Activated naive CD8-positive, alpha-beta T cell treated with anti-CD3 and anti-CD28 coated beads, Interleukin-2, amount 10 ng/mL, durations not matched to agents 7 days and 5 days (primary cell): ENCODE measurements at regions not wholly inside any gene's neighbourhood (a gene's known extent, or its start where the extent isn't known, plus 50 kb on each side); places are given as distances from the start of the nearest gene placed in this dataset.

Experiments
- ATAC-seq: fragments of 150-1000 bp; cut with Tn5 transposase; one replicate; pipeline ENCODE4 v1.10.0; 2021; ENCODE audit warnings: low read depth, moderate library complexity
- POLR2A ChIA-PET: fragments of 350-600 bp; sonication (Branson Sonifier 250); formaldehyde crosslinking; loops from one replicate; lab custom pipeline; 2021; ENCODE audit warnings: antibody characterized with exemption; lab: Charles Lee
- DNase-seq: peaks from one replicate; pipeline ENCODE4 v3.0.0; 2021
- H3K27ac Mint-ChIP-seq: one replicate; pipeline ENCODE4 v1.8.0; 2022; ENCODE audit warnings: mild to moderate bottlenecking, mixed read lengths
- H3K27me3 Mint-ChIP-seq: one replicate; pipeline ENCODE4 v1.8.0; 2022; ENCODE audit warnings: mild to moderate bottlenecking, moderate library complexity, mixed read lengths
- H3K36me3 Mint-ChIP-seq: one replicate; pipeline ENCODE4 v1.8.0; 2021; ENCODE audit warnings: mild to moderate bottlenecking, mixed read lengths
- H3K4me1 Mint-ChIP-seq: one replicate; pipeline ENCODE4 v1.8.0; 2021; ENCODE audit warnings: mixed read lengths
- H3K4me3 Mint-ChIP-seq: one replicate; pipeline ENCODE4 v1.8.0; 2022; ENCODE audit warnings: mild to moderate bottlenecking, moderate library complexity, mixed read lengths
- H3K9me3 Mint-ChIP-seq: one replicate; pipeline ENCODE4 v1.8.0; 2021; ENCODE audit warnings: mixed read lengths

DNA sequence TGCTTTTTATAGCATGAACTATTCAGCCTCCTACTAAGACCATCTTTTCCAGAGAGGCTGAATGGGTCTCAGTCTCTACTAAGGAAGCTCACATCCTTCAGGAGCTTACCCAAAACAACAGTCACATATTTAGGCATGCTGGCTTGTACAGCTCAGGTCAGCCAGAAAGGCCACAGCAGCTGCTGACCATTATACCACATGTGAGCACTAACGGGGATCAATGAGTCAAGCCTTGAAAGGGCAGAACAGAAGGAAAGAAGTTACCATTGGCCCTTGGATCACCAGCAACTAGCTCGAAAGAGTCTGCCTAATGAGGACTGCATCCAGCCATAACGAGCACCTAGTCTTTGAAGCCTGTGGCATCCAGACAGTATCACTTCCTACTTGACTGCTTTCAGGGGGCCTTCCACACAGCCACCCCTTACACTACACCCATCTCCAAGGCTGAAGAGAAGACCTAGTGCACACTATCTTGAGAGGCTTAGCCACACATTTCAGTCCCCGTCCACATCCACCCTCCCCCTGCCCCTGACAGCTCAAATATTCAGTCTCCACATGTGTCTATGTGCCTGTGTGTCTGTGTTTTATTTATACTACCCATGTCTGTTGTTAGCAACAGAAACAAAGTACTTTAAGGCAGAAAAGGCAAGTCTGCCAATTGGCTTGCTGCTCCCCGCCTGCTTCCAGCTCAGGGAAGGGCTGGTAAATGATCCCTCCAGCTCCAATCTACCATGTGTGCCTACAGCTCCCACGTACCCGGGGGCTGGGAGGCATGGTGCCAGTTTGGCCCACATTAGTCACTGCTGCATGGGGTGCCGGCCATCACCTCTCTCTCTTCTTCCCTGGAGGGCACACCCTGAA, 95.5 kb downstream of the RPL27A start:
- POLR2A ChIA-PET: no interaction called here
- Mint-ChIP-seq H3K36me3 (no peaks in the 10 kb centered on the region), H3K27me3 (peaks cover 18% of the 10 kb centered on the region), H3K27ac (no peak overlapping the region), H3K9me3 (no peaks in the 10 kb centered on the region), H3K4me3 (no peak overlapping the region), H3K4me1 (peaks cover 3% of the 10 kb centered on the region)
- ATAC-seq (no peak), DNase-seq (no peak)

DNA sequence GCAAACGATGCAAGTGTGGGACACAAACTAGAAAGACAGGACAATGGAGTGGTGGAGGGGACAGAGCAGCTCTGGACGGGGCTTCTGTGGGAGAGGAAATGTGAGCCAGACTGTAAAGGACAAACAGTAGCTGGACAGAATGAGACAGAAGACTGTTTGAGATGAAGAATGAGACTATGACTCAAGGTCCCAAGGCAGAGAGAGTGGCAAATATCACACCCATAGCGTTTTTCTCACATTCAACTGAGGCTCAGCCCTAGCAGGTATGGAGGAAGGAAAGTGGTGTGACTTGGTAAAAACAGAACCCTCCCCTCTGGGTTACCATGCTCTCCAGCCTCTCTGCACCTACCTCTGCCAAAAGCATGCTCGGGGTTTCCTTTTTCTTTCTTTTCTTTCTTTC, 96.5 kb downstream of the RPL27A start:
- DNase-seq (no peak), ATAC-seq (no peak)
- Mint-ChIP-seq H3K27ac (no peak overlapping the region), H3K9me3 (no peaks in the 10 kb centered on the region), H3K4me3 (no peak overlapping the region), H3K36me3 (no peaks in the 10 kb centered on the region), H3K27me3 (peaks cover 18% of the 10 kb centered on the region), H3K4me1 (peaks cover 3% of the 10 kb centered on the region)
- POLR2A ChIA-PET: no interaction called here

GRCh38 chr11:8779732-8780131, 97.1 kb downstream of the RPL27A start:
- no peak overlapping the region for H3K4me3 Mint-ChIP-seq
- no peaks in the 10 kb centered on the region for H3K36me3 Mint-ChIP-seq
- H3K27ac Mint-ChIP-seq: no peak overlapping the region
- POLR2A ChIA-PET: no interaction called here
- DNase-seq: no peak
- H3K27me3 Mint-ChIP-seq: peaks cover 22% of the 10 kb centered on the region
- H3K4me1 Mint-ChIP-seq: no peaks in the 10 kb centered on the region
- H3K9me3 Mint-ChIP-seq: no peaks in the 10 kb centered on the region
- no peak for ATAC-seq

GRCh38 chr11:8784954-8785353, 102.4 kb downstream of the RPL27A start:
- H3K4me1 Mint-ChIP-seq: peaks cover 7% of the 10 kb centered on the region
- ATAC-seq: no peak
- no peak for DNase-seq
- H3K27ac Mint-ChIP-seq: no peak overlapping the region
- H3K27me3 Mint-ChIP-seq: peaks cover 25% of the 10 kb centered on the region
- POLR2A ChIA-PET: no interaction called here
- H3K9me3 Mint-ChIP-seq: no peaks in the 10 kb centered on the region
- H3K36me3 Mint-ChIP-seq: no peaks in the 10 kb centered on the region
- no peak overlapping the region for H3K4me3 Mint-ChIP-seq

GRCh38 chr11:8785457-8785856, 102.9 kb downstream of the RPL27A start:
- Mint-ChIP-seq H3K4me1 (peaks cover 9% of the 10 kb centered on the region), H3K27ac (no peak overlapping the region), H3K9me3 (no peaks in the 10 kb centered on the region), H3K36me3 (no peaks in the 10 kb centered on the region), H3K4me3 (no peak overlapping the region), H3K27me3 (peaks cover 22% of the 10 kb centered on the region)
- POLR2A ChIA-PET: no interaction called here
- ATAC-seq (no peak), DNase-seq (no peak)

DNA sequence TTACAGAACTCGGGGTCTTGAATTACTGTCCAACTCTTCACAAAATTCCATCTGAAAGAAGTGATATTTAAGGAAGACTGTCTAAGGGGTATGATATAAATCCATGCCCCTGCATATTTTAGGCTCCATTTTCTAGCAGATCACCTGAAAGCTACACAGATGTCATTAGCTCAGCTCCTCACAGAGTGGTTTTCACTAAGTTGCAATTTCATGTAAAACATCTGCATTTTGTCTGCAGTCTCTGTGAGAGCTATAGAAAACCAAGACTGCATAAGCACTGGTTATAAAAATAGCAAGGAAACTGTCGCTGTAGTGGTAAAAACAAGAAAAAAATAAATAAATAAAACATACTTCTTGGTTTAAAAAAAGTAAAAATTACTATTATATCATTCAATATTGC, 103.4 kb downstream of the RPL27A start:
- Mint-ChIP-seq H3K4me1 (peaks cover 9% of the 10 kb centered on the region), H3K4me3 (no peak overlapping the region), H3K27ac (no peak overlapping the region), H3K27me3 (peaks cover 17% of the 10 kb centered on the region), H3K36me3 (no peaks in the 10 kb centered on the region), H3K9me3 (no peaks in the 10 kb centered on the region)
- no peak for ATAC-seq
- POLR2A ChIA-PET: no interaction called here
- DNase-seq: no peak

- POLR2A ChIA-PET: no interaction called here
Measured at GRCh38 chr11:8786933-8787332, 104.3 kb downstream of the RPL27A start.

GRCh38 chr11:8787372-8787771, 104.8 kb downstream of the RPL27A start:
- Mint-ChIP-seq H3K36me3 (no peaks in the 10 kb centered on the region), H3K4me1 (peaks cover 9% of the 10 kb centered on the region), H3K4me3 (no peak overlapping the region), H3K27me3 (peaks cover 11% of the 10 kb centered on the region), H3K27ac (no peak overlapping the region), H3K9me3 (no peaks in the 10 kb centered on the region)
- ATAC-seq (no peak), DNase-seq (no peak)
- POLR2A ChIA-PET: no interaction called here

More at GRCh38 chr11:8786933-8787332, 104.3 kb downstream of the RPL27A start:
- DNase-seq (no peak), ATAC-seq (no peak)
- Mint-ChIP-seq H3K27ac (no peak overlapping the region), H3K4me1 (peaks cover 9% of the 10 kb centered on the region), H3K27me3 (peaks cover 9% of the 10 kb centered on the region), H3K9me3 (no peaks in the 10 kb centered on the region), H3K4me3 (no peak overlapping the region), H3K36me3 (no peaks in the 10 kb centered on the region)

GRCh38 chr11:8788616-8789015, 106.0 kb downstream of the RPL27A start:
- H3K27me3 Mint-ChIP-seq: peaks cover 19% of the 10 kb centered on the region
- no peaks in the 10 kb centered on the region for H3K9me3 Mint-ChIP-seq
- H3K4me3 Mint-ChIP-seq: no peak overlapping the region
- ATAC-seq: no peak
- no peak overlapping the region for H3K27ac Mint-ChIP-seq
- DNase-seq: no peak
- H3K36me3 Mint-ChIP-seq: no peaks in the 10 kb centered on the region
- peaks cover 9% of the 10 kb centered on the region for H3K4me1 Mint-ChIP-seq
- POLR2A ChIA-PET: no interaction called here

DNA sequence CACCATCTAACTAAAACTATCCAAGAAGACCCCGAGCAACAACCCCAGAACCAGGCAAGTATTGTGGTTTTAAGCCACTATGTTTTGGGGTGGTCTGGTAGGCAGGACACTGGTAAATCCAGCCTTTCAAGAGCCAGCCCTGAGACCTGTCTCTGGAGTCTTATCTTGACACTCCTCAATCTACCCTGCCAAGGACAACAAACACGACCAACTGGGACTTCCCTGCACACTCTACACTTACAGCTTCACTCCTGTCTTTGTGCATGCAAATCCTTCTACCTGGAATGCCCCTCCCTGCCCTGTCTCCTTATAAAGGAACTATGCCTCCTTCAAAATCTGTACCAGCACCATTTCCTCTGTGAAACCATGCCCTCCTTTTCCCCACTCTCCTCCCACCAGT, 107.3 kb downstream of the RPL27A start:
- H3K27me3 Mint-ChIP-seq: peaks cover 16% of the 10 kb centered on the region
- DNase-seq (no peak), ATAC-seq (no peak)
- H3K4me3 Mint-ChIP-seq: no peak overlapping the region
- no peak overlapping the region for H3K27ac Mint-ChIP-seq
- POLR2A ChIA-PET: no interaction called here
- peaks cover 9% of the 10 kb centered on the region for H3K4me1 Mint-ChIP-seq
- H3K36me3 Mint-ChIP-seq: no peaks in the 10 kb centered on the region
- no peaks in the 10 kb centered on the region for H3K9me3 Mint-ChIP-seq

DNA sequence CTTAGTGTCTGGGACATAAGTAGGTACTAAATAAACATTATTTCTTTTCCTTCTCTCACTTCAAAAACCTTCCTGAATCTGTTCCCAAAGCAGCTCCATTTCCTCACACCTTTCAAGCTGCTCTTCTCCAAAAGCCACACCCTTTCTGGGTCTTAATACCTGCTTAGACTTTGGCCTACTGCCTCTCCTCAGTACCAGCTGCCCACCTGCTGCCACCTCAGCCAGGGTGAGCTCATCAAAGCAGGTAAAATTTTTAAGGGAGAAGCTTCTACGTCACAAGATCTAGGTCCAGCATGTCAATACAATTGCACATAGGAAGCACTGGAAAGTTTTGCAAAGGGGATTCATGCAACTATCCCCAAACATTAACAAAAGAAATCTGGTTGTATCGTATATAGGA, 108.4 kb downstream of the RPL27A start:
- POLR2A ChIA-PET: no interaction called here
- Mint-ChIP-seq H3K36me3 (no peaks in the 10 kb centered on the region), H3K9me3 (no peaks in the 10 kb centered on the region), H3K4me1 (peaks cover 9% of the 10 kb centered on the region), H3K27me3 (peaks cover 15% of the 10 kb centered on the region), H3K4me3 (no peak overlapping the region), H3K27ac (no peak overlapping the region)
- no peak for ATAC-seq
- no peak for DNase-seq

DNA sequence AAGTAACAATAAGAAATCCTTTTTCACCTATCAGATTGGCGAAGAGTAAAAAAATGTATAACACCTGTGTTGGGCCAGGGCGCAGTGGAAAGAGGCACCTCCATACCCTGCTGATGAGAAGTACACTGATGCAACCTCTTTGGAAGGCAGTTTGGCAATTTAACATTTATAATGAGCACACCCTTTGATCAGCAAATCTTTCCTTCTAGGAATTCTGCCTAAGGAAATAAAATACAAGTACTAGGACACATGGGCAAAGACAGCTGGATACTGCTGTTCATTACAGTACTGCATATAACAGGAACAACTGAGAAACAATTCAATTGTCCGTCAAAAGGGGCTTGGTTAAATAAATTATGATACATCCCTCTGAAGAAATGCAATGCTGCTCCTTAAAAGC, 110.1 kb downstream of the RPL27A start:
- POLR2A ChIA-PET: no interaction called here
- DNase-seq (no peak), ATAC-seq (no peak)
- no peaks in the 10 kb centered on the region for H3K9me3 Mint-ChIP-seq
- H3K27me3 Mint-ChIP-seq: peaks cover 20% of the 10 kb centered on the region
- H3K4me3 Mint-ChIP-seq: no peak overlapping the region
- H3K36me3 Mint-ChIP-seq: no peaks in the 10 kb centered on the region
- H3K4me1 Mint-ChIP-seq: peaks cover 11% of the 10 kb centered on the region
- no peak overlapping the region for H3K27ac Mint-ChIP-seq

GRCh38 chr11:8793114-8793777, 110.7 kb downstream of the RPL27A start:
- H3K36me3 Mint-ChIP-seq: no peaks in the 10 kb centered on the region

DNA sequence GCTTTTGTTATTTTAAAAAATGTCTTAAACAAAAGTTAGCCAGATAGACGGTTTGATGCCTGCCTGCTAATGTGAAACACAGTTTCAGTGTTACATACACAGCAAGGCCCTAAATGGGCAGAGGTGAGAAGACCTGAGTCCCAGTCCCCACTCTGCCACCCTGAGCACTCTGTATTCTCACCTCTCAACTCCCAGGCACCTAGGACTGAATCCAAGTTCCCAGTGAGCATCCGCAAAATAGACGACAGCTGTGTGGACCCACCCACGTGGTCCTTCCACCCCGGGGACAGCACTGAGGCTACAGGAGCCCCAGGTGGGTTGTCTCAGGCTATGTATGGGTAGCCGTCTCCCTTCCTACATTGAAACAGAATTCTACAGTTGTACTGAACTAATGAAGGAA, 111.5 kb downstream of the RPL27A start:
- no peak overlapping the region for H3K4me3 Mint-ChIP-seq
- H3K27ac Mint-ChIP-seq: no peak overlapping the region
- no peak for ATAC-seq
- peaks cover 1% of the 10 kb centered on the region for H3K36me3 Mint-ChIP-seq
- H3K9me3 Mint-ChIP-seq: no peaks in the 10 kb centered on the region
- H3K4me1 Mint-ChIP-seq: peaks cover 5% of the 10 kb centered on the region
- POLR2A ChIA-PET: no interaction called here
- no peak for DNase-seq
- peaks cover 27% of the 10 kb centered on the region for H3K27me3 Mint-ChIP-seq

More at GRCh38 chr11:8793114-8793777, 110.7 kb downstream of the RPL27A start:
- DNase-seq (no peak), ATAC-seq (no peak)
- Mint-ChIP-seq H3K27me3 (peaks cover 25% of the 10 kb centered on the region), H3K9me3 (no peaks in the 10 kb centered on the region), H3K4me3 (no peak overlapping the region), H3K27ac (no peak overlapping the region), H3K4me1 (peaks cover 11% of the 10 kb centered on the region)
- POLR2A ChIA-PET: no interaction called here
